ENCODE measurements at regions not wholly inside any gene's neighbourhood (a gene's known extent, or its start where the extent isn't known, plus 50 kb on each side); places are given as distances from the start of the nearest gene placed in this dataset.

DNA sequence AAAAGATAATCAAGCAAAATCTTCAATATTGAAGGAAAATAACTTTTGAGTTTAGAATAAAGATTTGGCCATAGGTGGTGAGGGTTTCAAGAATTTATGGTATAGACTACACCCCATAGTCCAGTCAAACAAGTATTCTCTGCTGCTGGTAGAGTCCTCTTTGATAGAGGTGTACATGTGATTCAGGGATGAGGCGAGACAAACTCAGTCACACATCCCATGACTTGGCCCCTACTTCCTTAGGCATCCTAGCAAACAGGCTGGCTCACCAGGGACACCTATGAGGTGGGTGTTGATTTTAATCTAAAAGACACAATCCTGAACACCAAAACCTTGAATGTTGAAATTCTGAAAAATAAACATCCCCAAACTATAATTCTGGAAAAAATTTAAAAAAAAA is 78.1 kb upstream of the SLC25A13 start:
- TF ChIP-seq, protein P1, sequence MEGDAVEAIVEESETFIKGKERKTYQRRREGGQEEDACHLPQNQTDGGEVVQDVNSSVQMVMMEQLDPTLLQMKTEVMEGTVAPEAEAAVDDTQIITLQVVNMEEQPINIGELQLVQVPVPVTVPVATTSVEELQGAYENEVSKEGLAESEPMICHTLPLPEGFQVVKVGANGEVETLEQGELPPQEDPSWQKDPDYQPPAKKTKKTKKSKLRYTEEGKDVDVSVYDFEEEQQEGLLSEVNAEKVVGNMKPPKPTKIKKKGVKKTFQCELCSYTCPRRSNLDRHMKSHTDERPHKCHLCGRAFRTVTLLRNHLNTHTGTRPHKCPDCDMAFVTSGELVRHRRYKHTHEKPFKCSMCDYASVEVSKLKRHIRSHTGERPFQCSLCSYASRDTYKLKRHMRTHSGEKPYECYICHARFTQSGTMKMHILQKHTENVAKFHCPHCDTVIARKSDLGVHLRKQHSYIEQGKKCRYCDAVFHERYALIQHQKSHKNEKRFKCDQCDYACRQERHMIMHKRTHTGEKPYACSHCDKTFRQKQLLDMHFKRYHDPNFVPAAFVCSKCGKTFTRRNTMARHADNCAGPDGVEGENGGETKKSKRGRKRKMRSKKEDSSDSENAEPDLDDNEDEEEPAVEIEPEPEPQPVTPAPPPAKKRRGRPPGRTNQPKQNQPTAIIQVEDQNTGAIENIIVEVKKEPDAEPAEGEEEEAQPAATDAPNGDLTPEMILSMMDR (IDR thresholded peaks at IDR 0.05; ENCODE audit: low read depth, low read length, missing control alignments) = no peak
- DNase-seq (ENCODE audit: extremely low read depth, low read depth) = no peak
- no peak overlapping the region for H3K4me3 ChIP-seq (replicated peaks; ENCODE audit: low read depth, low read length)

DNA sequence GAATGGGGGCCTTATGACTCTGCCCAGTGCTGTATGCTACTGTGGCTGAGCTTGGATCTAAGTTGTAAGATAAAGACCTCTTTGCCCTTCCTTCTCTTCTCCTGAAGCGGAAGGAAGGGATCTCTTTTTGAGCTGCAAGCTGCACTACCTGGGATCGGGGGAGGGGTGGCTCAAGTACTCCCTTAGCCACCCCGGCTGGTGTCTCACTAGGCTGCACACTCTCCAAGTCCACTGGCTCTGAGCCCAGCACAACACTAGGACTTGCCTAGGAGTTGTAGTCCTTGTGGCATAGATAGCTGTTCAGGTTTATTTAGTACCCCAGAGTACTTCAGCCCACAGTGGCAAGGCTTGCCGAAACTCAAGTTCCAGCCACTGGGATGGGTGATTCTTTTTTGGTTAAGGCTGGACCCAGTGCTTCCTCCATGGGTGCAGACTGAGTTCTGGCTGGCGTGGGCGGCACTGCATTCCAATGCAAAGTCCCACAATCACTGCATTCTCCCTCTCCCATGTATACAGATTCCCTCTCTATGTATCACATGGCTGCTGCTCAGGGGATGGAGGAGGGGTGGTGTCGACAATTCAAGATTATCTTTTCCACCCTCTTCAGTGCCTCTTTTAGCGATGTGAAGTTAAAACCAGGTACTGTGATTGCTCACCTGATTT is 76.2 kb upstream of the SLC25A13 start:
- H3K4me3 ChIP-seq (replicated peaks; ENCODE audit: low read depth, low read length) = no peak overlapping the region
- TF ChIP-seq, protein P1 (IDR thresholded peaks at IDR 0.05; ENCODE audit: low read depth, low read length, missing control alignments) = no peak
- DNase-seq (ENCODE audit: extremely low read depth, low read depth) = no peak

DNA sequence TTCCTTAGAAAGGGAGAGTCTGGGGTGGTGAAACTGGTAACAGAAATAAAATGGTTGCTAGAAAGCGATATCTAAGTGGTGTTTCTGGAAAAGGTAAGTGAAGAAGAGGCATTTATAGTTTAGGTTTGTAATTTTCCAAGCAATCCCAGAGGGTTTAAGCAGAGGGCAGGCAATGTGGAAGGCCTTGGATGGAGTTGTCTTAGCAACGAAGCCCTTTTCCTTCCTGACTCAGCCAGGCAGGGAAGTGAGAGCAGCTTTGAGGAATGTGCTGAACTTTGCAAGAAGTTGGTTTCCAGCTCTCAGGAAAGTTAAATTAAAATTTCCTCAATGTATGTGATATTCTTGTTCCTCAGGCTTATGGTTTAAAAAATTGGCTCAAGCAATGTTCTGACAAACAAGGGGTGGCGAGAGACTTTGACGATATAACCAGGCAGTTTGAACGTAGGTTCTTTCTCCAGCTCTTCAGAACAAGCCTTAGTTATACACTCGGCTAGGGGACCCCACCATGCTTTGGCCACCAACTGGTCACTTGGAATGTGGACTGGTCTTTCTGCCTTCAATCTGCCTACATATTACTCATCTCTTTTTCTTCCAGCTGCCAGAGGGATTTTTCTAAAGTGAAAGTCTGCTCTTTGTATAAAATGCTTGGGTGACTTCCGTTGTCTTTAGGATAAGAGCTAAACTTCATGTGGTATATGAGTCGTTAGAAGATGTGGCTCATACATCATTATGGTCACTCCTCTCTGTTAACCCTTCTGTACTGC is 66.9 kb upstream of the SLC25A13 start:
- TF ChIP-seq, protein P1 (IDR thresholded peaks at IDR 0.05; ENCODE audit: low read depth, low read length, missing control alignments) = no peak
- DNase-seq (ENCODE audit: extremely low read depth, low read depth) = peak; percentile 20
- H3K4me3 ChIP-seq (replicated peaks; ENCODE audit: low read depth, low read length) = no peak overlapping the region

DNA sequence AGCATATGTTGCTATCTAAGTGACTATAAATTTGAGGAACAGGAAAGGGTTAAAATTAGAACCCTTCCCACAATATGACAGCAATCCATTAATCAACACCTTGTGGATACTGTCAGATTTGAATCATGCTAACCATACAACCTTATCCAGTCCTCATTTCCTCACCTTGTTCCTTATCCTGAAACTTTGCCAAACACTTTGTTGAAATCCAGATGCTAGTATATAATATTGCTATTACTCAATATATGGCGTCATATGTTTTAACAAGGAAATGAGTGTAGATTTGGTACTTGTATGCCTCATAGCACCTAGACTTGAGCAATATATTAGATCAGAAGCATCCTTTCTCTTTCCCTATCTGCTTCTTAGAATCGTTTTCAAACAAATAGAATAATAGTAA is 66.3 kb upstream of the SLC25A13 start:
- TF ChIP-seq, protein P1 (IDR thresholded peaks at IDR 0.05; ENCODE audit: low read depth, low read length, missing control alignments) = no peak
- DNase-seq (ENCODE audit: extremely low read depth, low read depth) = peak; percentile 15
- no peak overlapping the region for H3K4me3 ChIP-seq (replicated peaks; ENCODE audit: low read depth, low read length)

DNA sequence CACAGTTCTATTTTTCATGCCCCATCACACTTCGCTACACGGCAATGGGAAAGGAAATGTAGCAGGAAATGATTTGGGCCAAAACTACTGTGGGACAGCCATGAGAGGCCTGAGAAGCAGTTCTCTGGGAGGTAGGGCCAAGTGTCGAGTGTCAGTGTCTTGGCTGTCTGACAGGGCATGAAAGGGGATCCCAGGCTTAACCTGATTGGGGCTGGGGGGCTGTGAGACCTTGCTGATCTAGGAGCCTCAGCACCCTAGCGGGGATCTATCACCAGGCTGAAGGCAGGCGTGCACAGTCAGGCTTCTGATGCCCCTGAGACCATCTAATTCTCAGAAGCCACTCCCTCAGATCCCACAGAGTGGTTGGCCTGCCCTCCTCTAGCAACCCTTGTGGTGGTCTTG is 58.2 kb upstream of the SLC25A13 start:
- DNase-seq (ENCODE audit: extremely low read depth, low read depth) = no peak
- no peak overlapping the region for H3K4me3 ChIP-seq (replicated peaks; ENCODE audit: low read depth, low read length)
- TF ChIP-seq, protein P1 (IDR thresholded peaks at IDR 0.05; ENCODE audit: low read depth, low read length, missing control alignments) = no peak

DNA sequence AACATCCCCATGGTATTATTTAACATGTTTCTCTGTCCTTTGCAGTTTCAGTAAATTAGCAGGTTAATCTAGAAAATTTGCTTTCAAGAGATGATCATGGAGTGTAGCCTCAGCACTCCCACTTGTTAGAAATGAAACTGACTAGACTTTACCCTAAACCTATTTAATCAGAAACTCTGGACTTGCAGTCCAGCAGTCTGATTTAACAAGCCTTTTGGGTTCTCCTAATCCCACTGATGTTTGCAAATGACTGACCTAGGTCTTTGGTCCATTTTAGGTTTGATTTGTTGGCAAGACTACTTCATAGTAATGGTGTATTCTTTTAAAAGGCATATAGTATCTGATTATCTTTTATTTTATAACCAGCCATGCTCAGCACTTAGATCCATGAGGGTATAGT is 55.5 kb upstream of the SLC25A13 start:
- H3K4me3 ChIP-seq (replicated peaks; ENCODE audit: low read depth, low read length) = no peak overlapping the region
- TF ChIP-seq, protein P1 (IDR thresholded peaks at IDR 0.05; ENCODE audit: low read depth, low read length, missing control alignments) = no peak
- DNase-seq (ENCODE audit: extremely low read depth, low read depth) = no peak

All from HFF-Myc (cell line).